ENCODE measurements at regions not wholly inside any gene's neighbourhood (a gene's known extent, or its start where the extent isn't known, plus 50 kb on each side); places are given as distances from the start of the nearest gene placed in this dataset.

GRCh38 chr6:99801805-99802204, 192.2 kb downstream of the MCHR2 start:
- intact Hi-C loops (cut with micrococcal nuclease) = no loop called here

- intact Hi-C loops (cut with micrococcal nuclease) = no loop called here
These were observed 191.5 kb downstream of the MCHR2 start for GRCh38 chr6:99802396-99803031.

GRCh38 chr6:99808992-99809391, 185.0 kb downstream of the MCHR2 start:
- intact Hi-C loops (cut with micrococcal nuclease) = no loop called here

GRCh38 chr6:99810295-99810694, 183.7 kb downstream of the MCHR2 start:
- intact Hi-C loops (cut with micrococcal nuclease) = no loop called here

GRCh38 chr6:99810942-99811620, 182.9 kb downstream of the MCHR2 start:
- intact Hi-C loops (cut with micrococcal nuclease) = no loop called here

- intact Hi-C loops (cut with micrococcal nuclease) = no loop called here
These were observed 182.4 kb downstream of the MCHR2 start for GRCh38 chr6:99811636-99812035.

GRCh38 chr6:99813565-99813964, 180.5 kb downstream of the MCHR2 start:
- intact Hi-C loops (cut with micrococcal nuclease) = no loop called here

GRCh38 chr6:99814230-99814928, 179.6 kb downstream of the MCHR2 start:
- intact Hi-C loops (cut with micrococcal nuclease) = no loop called here

- intact Hi-C loops (cut with micrococcal nuclease) = no loop called here
These were observed 177.2 kb downstream of the MCHR2 start for GRCh38 chr6:99816795-99817194.

- intact Hi-C loops (cut with micrococcal nuclease) = no loop called here
These were observed 175.9 kb downstream of the MCHR2 start for GRCh38 chr6:99818161-99818560.

GRCh38 chr6:99819853-99820252, 174.2 kb downstream of the MCHR2 start:
- intact Hi-C loops (cut with micrococcal nuclease) = loop anchor here (10.0 kb wide), 1 partner anchor 485 kb away; no protein-coding TSS in a partner anchor

GRCh38 chr6:99821164-99821563, 172.9 kb downstream of the MCHR2 start:
- intact Hi-C loops (cut with micrococcal nuclease) = loop anchor here (10.0 kb wide), 1 partner anchor 486 kb away; no protein-coding TSS in a partner anchor

GRCh38 chr6:99822741-99823512, 171.1 kb downstream of the MCHR2 start:
- intact Hi-C loops (cut with micrococcal nuclease) = loop anchor here (1.0 to 10.0 kb wide), 2 partner anchors 355 to 488 kb away; no protein-coding TSS in a partner anchor

- intact Hi-C loops (cut with micrococcal nuclease) = loop anchor here (10.0 kb wide), 1 partner anchor 489 kb away; no protein-coding TSS in a partner anchor
These were observed 170.3 kb downstream of the MCHR2 start for GRCh38 chr6:99823513-99824235.

GRCh38 chr6:99833034-99833433, 161.0 kb downstream of the MCHR2 start:
- intact Hi-C loops (cut with micrococcal nuclease) = loop anchor here (1.0 kb wide), 1 partner anchor 28 kb away; no protein-coding TSS in a partner anchor

- intact Hi-C loops (cut with micrococcal nuclease) = no loop called here
These were observed 157.6 kb downstream of the MCHR2 start for GRCh38 chr6:99836471-99836870.

- intact Hi-C loops (cut with micrococcal nuclease) = no loop called here
These were observed 155.4 kb downstream of the MCHR2 start for GRCh38 chr6:99838607-99839006.

- intact Hi-C loops (cut with micrococcal nuclease) = no loop called here
These were observed 152.7 kb downstream of the MCHR2 start for GRCh38 chr6:99841297-99841696.

GRCh38 chr6:99846006-99846405, 148.0 kb downstream of the MCHR2 start:
- intact Hi-C loops (cut with micrococcal nuclease) = no loop called here

- intact Hi-C loops (cut with micrococcal nuclease) = no loop called here
These were observed 143.2 kb downstream of the MCHR2 start for GRCh38 chr6:99850841-99851240.

- intact Hi-C loops (cut with micrococcal nuclease) = no loop called here
These were observed 142.0 kb downstream of the MCHR2 start for GRCh38 chr6:99852031-99852430.

Data from T-helper 2 cell treated with Interferon-gamma antibody and Interleukin-4, amounts not matched to agents 100 ng/mL and 5 ng/mL, for 36 hours (primary cell).